A673 (cell line): ENCODE measurements at regions not wholly inside any gene's neighbourhood (a gene's known extent, or its start where the extent isn't known, plus 50 kb on each side); places are given as distances from the start of the nearest gene placed in this dataset.

Source experiments
- EZH2 ChIP-seq: fragments of 200-600 bp; sonication (generic); IDR thresholded peaks from 2 replicates; pipeline ENCODE4 v1.6.1; 2017; ENCODE audit warnings: borderline replicate concordance, low read depth, mild to moderate bottlenecking, mixed read lengths, antibody characterized with exemption, low read length; ENCODE audit not compliant: poor library complexity, severe bottlenecking
- TF ChIP-seq, protein P1 (sequence below): fragments of 300-800, 200-600 bp; sonication (generic); conservative IDR thresholded peaks from 2 replicates; pipeline ENCODE4 v1.5.1; 2017; ENCODE audit warnings: low read depth, mild to moderate bottlenecking, antibody characterized with exemption, low read length, moderate library complexity, mixed read lengths

DNA sequence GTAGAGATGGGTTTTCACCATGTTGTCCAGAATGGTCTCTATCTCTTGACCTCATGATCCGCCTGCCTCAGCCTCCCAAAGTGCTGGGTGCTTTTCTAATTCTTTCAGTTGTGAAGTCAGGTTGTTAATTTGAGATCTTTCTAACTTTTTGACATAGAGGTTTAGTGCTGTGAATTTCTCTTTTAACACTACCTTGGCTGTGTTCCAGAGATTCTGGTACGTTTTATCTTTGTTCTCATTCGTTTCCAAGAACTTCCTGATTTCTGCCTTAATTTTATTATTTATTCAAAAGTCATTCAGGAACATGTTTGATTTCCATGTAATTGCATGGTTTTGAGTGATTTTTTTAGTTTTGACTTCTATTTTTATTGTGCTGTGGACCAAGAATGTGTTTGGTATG, 63.5 kb upstream of the CCDC54 start:
- TF ChIP-seq, protein P1, sequence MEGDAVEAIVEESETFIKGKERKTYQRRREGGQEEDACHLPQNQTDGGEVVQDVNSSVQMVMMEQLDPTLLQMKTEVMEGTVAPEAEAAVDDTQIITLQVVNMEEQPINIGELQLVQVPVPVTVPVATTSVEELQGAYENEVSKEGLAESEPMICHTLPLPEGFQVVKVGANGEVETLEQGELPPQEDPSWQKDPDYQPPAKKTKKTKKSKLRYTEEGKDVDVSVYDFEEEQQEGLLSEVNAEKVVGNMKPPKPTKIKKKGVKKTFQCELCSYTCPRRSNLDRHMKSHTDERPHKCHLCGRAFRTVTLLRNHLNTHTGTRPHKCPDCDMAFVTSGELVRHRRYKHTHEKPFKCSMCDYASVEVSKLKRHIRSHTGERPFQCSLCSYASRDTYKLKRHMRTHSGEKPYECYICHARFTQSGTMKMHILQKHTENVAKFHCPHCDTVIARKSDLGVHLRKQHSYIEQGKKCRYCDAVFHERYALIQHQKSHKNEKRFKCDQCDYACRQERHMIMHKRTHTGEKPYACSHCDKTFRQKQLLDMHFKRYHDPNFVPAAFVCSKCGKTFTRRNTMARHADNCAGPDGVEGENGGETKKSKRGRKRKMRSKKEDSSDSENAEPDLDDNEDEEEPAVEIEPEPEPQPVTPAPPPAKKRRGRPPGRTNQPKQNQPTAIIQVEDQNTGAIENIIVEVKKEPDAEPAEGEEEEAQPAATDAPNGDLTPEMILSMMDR: no peak
- TF ChIP-seq EZH2: no peak
